ENCODE measurements at regions not wholly inside any gene's neighbourhood (a gene's known extent, or its start where the extent isn't known, plus 50 kb on each side); places are given as distances from the start of the nearest gene placed in this dataset.

GRCh38 chr7:45456747-45457524 lies 117.2 kb upstream of the ADCY1 start:
- DNase-seq (ENCODE audit: low spot score) (no peak), FAIRE-seq (no peak), ATAC-seq (no peak)
- H3K27ac ChIP-seq (ENCODE audit: extremely low read length, insufficient read depth, low read length): no peak overlapping the region
- no peaks in the 10 kb centered on the region for H3K27me3 ChIP-seq (ENCODE audit: control insufficient read depth in 1 of 2, insufficient read depth in 2 of 2, low read length in 2 of 2)
- no peak for TF ChIP-seq ZSCAN9 (CRISPR knock-in tag; IDR thresholded peaks at IDR 0.05; ENCODE audit: borderline replicate concordance)
- TF ChIP-seq TEAD2 (CRISPR knock-in tag; IDR thresholded peaks at IDR 0.05): no peak
- no peak for TF ChIP-seq ZNF460 (CRISPR knock-in tag; IDR thresholded peaks at IDR 0.05; ENCODE audit: borderline replicate concordance)
- TF ChIP-seq ZNF766 (CRISPR knock-in tag; IDR thresholded peaks at IDR 0.05; ENCODE audit: borderline replicate concordance): no peak
- no peak for TF ChIP-seq PRMT3 (CRISPR knock-in tag; IDR thresholded peaks at IDR 0.05; ENCODE audit: borderline replicate concordance, low read depth)
- TF ChIP-seq ZNF430 (CRISPR knock-in tag; IDR thresholded peaks at IDR 0.05): no peak
- no peak for TF ChIP-seq TBP (CRISPR knock-in tag; IDR thresholded peaks at IDR 0.05)
- TF ChIP-seq ZNF432 (CRISPR knock-in tag; IDR thresholded peaks at IDR 0.05; ENCODE audit: borderline replicate concordance): no peak
- TF ChIP-seq ZNF354B (CRISPR knock-in tag; IDR thresholded peaks at IDR 0.05): no peak
- no peak for TF ChIP-seq CERS6 (CRISPR knock-in tag; IDR thresholded peaks at IDR 0.05)
- TF ChIP-seq, protein P1, sequence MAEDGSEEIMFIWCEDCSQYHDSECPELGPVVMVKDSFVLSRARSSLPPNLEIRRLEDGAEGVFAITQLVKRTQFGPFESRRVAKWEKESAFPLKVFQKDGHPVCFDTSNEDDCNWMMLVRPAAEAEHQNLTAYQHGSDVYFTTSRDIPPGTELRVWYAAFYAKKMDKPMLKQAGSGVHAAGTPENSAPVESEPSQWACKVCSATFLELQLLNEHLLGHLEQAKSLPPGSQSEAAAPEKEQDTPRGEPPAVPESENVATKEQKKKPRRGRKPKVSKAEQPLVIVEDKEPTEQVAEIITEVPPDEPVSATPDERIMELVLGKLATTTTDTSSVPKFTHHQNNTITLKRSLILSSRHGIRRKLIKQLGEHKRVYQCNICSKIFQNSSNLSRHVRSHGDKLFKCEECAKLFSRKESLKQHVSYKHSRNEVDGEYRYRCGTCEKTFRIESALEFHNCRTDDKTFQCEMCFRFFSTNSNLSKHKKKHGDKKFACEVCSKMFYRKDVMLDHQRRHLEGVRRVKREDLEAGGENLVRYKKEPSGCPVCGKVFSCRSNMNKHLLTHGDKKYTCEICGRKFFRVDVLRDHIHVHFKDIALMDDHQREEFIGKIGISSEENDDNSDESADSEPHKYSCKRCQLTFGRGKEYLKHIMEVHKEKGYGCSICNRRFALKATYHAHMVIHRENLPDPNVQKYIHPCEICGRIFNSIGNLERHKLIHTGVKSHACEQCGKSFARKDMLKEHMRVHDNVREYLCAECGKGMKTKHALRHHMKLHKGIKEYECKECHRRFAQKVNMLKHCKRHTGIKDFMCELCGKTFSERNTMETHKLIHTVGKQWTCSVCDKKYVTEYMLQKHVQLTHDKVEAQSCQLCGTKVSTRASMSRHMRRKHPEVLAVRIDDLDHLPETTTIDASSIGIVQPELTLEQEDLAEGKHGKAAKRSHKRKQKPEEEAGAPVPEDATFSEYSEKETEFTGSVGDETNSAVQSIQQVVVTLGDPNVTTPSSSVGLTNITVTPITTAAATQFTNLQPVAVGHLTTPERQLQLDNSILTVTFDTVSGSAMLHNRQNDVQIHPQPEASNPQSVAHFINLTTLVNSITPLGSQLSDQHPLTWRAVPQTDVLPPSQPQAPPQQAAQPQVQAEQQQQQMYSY (CRISPR knock-in tag; IDR thresholded peaks at IDR 0.05): no peak
- TF ChIP-seq, protein P2, sequence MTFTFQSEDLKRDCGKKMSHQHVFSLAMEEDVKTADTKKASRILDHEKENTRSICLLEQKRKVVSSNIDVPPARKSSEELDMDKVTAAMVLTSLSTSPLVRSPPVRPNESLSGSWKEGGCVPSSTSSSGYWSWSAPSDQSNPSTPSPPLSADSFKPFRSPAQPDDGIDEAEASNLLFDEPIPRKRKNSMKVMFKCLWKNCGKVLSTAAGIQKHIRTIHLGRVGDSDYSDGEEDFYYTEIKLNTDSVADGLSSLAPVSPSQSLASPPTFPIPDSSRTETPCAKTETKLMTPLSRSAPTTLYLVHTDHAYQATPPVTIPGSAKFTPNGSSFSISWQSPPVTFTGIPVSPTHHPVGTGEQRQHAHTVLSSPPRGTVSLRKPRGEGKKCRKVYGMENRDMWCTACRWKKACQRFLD (CRISPR knock-in tag; IDR thresholded peaks at IDR 0.05; ENCODE audit: borderline replicate concordance): no peak
- TF ChIP-seq ZNF549 (CRISPR knock-in tag; IDR thresholded peaks at IDR 0.05): no peak
- TF ChIP-seq FOXP1 (IDR thresholded peaks at IDR 0.05): no peak
- no peak for TF ChIP-seq FOXP1 (CRISPR knock-in tag; IDR thresholded peaks at IDR 0.05)
- no peak for TF ChIP-seq JUN (CRISPR knock-in tag; IDR thresholded peaks at IDR 0.05)
- TF ChIP-seq ZNF572 (CRISPR knock-in tag; IDR thresholded peaks at IDR 0.05): no peak
- intact Hi-C loops (cut with micrococcal nuclease; ENCODE audit: unreplicated experiment) (no loop called here), in situ Hi-C loops (cut with HindIII; ENCODE audit: extremely low pct_ligation_motif_present, low pct_unique_long_range_greater_than_20kb) (no loop called here)
- H3K9ac ChIP-seq (ENCODE audit: insufficient read depth, low read depth, low read length): no peak overlapping the region
- H3K4me2 ChIP-seq (ENCODE audit: low read depth, low read length): no peak overlapping the region
- no peak overlapping the region for H3K4me3 ChIP-seq (replicated peaks in 1 of 3; ENCODE audit: insufficient read depth in 1 of 3, low read depth in 2 of 3, low read length in 3 of 3)
- ChIA-PET CTCF (ENCODE audit: low intra/inter-chr PET ratio, low total read pairs) (no interaction called here), POLR2A (no interaction called here)
- H4K20me1 ChIP-seq (ENCODE audit: insufficient read depth, low read length): no peaks in the 10 kb centered on the region
- WGBS (ENCODE audit: low lambda C conversion rate): 93% methylated on average over 5 of the region's 5 CpGs
- H3K9me3 ChIP-seq (ENCODE audit: low read length): no peaks in the 10 kb centered on the region
- no peak overlapping the region for H2AFZ ChIP-seq (ENCODE audit: low read length)
- H3K4me1 ChIP-seq (ENCODE audit: insufficient read depth, low read length): peaks cover 26% of the 10 kb centered on the region
- BruUV-seq (replicated peaks): no TSS peak
- no peaks in the 10 kb centered on the region for H3K36me3 ChIP-seq (replicated peaks in 1 of 2; ENCODE audit: control insufficient read depth in 1 of 2, insufficient read depth in 2 of 2, low read length in 2 of 2)
- no peaks in the 10 kb centered on the region for H3K79me2 ChIP-seq (ENCODE audit: insufficient read depth, low read length)
